ENCODE measurements at regions not wholly inside any gene's neighbourhood (a gene's known extent, or its start where the extent isn't known, plus 50 kb on each side); places are given as distances from the start of the nearest gene placed in this dataset.

DNA sequence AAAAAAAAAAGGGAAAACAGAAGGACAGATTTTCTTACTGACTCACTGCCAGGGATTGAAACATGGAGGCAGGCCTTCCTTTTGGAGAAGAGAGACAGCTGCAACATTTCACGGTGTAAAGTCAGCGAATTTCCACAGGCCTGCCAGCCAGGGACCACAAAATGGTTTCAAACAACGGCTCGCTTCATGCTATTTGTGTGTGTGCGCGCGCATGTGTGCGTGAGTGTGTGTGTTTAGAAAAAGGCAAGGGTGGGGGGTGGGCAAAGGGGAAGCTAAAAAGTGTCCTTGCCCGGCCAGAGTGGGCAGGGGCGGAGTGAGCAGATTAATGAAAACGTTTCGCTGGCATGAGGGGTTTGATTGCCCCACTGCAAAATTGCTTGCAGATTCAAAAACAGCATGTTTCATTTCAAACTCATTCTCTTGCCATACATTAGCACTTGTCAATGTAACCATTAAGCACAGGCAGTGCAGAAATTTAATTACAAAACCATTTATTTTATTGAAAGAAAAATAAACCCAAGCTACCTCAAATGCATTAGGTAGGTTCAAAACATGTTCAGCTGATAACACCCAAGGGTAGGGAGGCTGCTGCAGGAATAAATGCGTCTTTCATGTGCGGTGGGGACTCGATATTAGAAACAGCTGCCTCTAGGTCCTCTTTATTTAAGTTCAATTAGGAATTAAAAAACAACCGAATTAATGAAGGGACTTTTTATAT lies 182.1 kb upstream of the SIX2 start:
- no peak overlapping the region for H3K4me3 ChIP-seq (replicated peaks in 1 of 3; ENCODE audit: low read depth in 2 of 3, low read length in 3 of 3)
- no peaks in the 10 kb centered on the region for H3K79me2 ChIP-seq (ENCODE audit: insufficient read depth, low read length)
- intact Hi-C loops (cut with micrococcal nuclease): no loop called here
- Mint-ChIP-seq H3K27me3 (ENCODE audit: low read depth in 3 of 3) (peaks cover 14 to 19% (median 16%) of the 10 kb centered on the region in 3 donors), H3K27ac (no peak overlapping the region), H3K4me3 (no peak overlapping the region), H3K36me3 (no peaks in the 10 kb centered on the region), H3K4me1 (no peaks in the 10 kb centered on the region), H3K9me3 (peaks cover 0 to 9% (median 4%) of the 10 kb centered on the region in 7 donors)
- H3K27ac ChIP-seq (ENCODE audit: low read depth in 1 of 2, low read length in 2 of 2): no peak overlapping the region
- H3K9ac ChIP-seq (ENCODE audit: insufficient read depth, low read length, poor library complexity, severe bottlenecking): no peak overlapping the region
- H3K4me2 ChIP-seq (replicated peaks; ENCODE audit: extremely low read depth, low read length, poor library complexity, severe bottlenecking): no peak overlapping the region
- H3K4me1 ChIP-seq (ENCODE audit: control insufficient read depth in 1 of 2, insufficient read depth in 2 of 2, low read length in 2 of 2): no peaks in the 10 kb centered on the region
- 95% methylated on average over 12 of the region's 16 CpGs for WGBS (ENCODE audit: insufficient coverage)
- no peak for TF ChIP-seq CTCF (IDR thresholded peaks at IDR 0.05)
- DNase-seq: no peak
- no peaks in the 10 kb centered on the region for H3K9me3 ChIP-seq (replicated peaks in 1 of 2; ENCODE audit: control insufficient read depth in 1 of 2, insufficient read depth in 1 of 2, low read length in 2 of 2)
- no peaks in the 10 kb centered on the region for H3K27me3 ChIP-seq (ENCODE audit: control insufficient read depth in 2 of 2, insufficient read depth in 2 of 2, low read length in 2 of 2)
- H3K36me3 ChIP-seq (replicated peaks in 1 of 2; ENCODE audit: control insufficient read depth in 1 of 2, insufficient read depth in 2 of 2, low read length in 2 of 2): no peaks in the 10 kb centered on the region
- no peak overlapping the region for H2AFZ ChIP-seq (ENCODE audit: insufficient read depth, low read depth, low read length, poor library complexity, severe bottlenecking)
- no peaks in the 10 kb centered on the region for H4K20me1 ChIP-seq (ENCODE audit: insufficient read depth, low read length)

- no peaks in the 10 kb centered on the region for H3K4me1 ChIP-seq (ENCODE audit: control insufficient read depth in 1 of 2, insufficient read depth in 2 of 2, low read length in 2 of 2)
- peaks cover 0 to 9% (median 4%) of the 10 kb centered on the region in 7 donors for H3K9me3 Mint-ChIP-seq
Measured at GRCh38 chr2:45190481-45190942, 181.3 kb upstream of the SIX2 start.

More at GRCh38 chr2:45190481-45190942, 181.3 kb upstream of the SIX2 start:
- Histone ChIP-seq H3K27me3 (ENCODE audit: control insufficient read depth in 2 of 2, insufficient read depth in 2 of 2, low read length in 2 of 2) (no peaks in the 10 kb centered on the region), H3K4me2 (replicated peaks; ENCODE audit: extremely low read depth, low read length, poor library complexity, severe bottlenecking) (no peak overlapping the region), H3K27ac (ENCODE audit: low read depth in 1 of 2, low read length in 2 of 2) (no peak overlapping the region), H3K9me3 (replicated peaks in 1 of 2; ENCODE audit: control insufficient read depth in 1 of 2, insufficient read depth in 1 of 2, low read length in 2 of 2) (no peaks in the 10 kb centered on the region), H2AFZ (ENCODE audit: insufficient read depth, low read depth, low read length, poor library complexity, severe bottlenecking) (no peak overlapping the region), H3K79me2 (ENCODE audit: insufficient read depth, low read length) (no peaks in the 10 kb centered on the region), H3K36me3 (replicated peaks in 1 of 2; ENCODE audit: control insufficient read depth in 1 of 2, insufficient read depth in 2 of 2, low read length in 2 of 2) (no peaks in the 10 kb centered on the region), H4K20me1 (ENCODE audit: insufficient read depth, low read length) (no peaks in the 10 kb centered on the region), H3K9ac (ENCODE audit: insufficient read depth, low read length, poor library complexity, severe bottlenecking) (no peak overlapping the region), H3K4me3 (replicated peaks in 1 of 3; ENCODE audit: low read depth in 2 of 3, low read length in 3 of 3) (no peak overlapping the region)
- WGBS (ENCODE audit: insufficient coverage): 91% methylated on average over 7 of the region's 8 CpGs
- DNase-seq: no peak
- no peak overlapping the region for H3K4me3 Mint-ChIP-seq
- peaks cover 14 to 21% (median 14%) of the 10 kb centered on the region in 3 donors for H3K27me3 Mint-ChIP-seq (ENCODE audit: low read depth in 3 of 3)
- H3K36me3 Mint-ChIP-seq: no peaks in the 10 kb centered on the region
- intact Hi-C loops (cut with micrococcal nuclease): no loop called here
- no peak overlapping the region for H3K27ac Mint-ChIP-seq
- no peaks in the 10 kb centered on the region for H3K4me1 Mint-ChIP-seq
- no peak for TF ChIP-seq CTCF (IDR thresholded peaks at IDR 0.05)

Measured in CD14-positive monocyte (primary cell).